ENCODE measurements at regions not wholly inside any gene's neighbourhood (a gene's known extent, or its start where the extent isn't known, plus 50 kb on each side); places are given as distances from the start of the nearest gene placed in this dataset.

DNA sequence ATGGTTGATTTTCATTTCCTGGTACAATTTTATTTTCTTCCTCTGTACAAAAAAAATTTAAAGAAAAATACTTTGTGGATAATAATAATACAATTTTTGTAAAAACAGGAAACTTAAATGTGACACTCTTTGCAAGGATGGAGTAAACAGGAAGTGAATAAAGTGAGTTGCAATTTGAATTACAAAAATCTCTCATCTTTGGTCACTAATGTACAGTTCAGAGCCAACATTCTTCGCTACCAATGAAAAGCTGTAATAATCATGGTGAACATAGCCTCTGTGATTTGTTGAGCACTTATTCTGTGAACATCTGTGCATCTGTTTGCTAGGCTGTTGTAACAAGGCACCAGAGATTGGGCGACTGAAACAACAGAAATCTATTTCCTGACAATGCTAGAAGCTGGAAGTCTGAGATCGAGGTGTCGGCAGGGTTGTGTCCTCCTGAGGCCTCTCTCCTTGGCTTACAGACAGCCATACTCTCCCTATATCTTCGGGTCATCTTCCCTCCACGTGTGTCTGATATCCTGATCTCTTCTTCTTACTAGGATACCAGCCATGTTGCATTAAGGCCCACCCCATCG lies 295.3 kb upstream of the KLF6 start:
- H3K36me3 Mint-ChIP-seq (ENCODE audit: insufficient read depth, unreplicated experiment), result no peaks in the 10 kb centered on the region
- intact Hi-C loops (cut with micrococcal nuclease; ENCODE audit: unreplicated experiment), result no loop called here
- no peaks in the 10 kb centered on the region for H3K9me3 Mint-ChIP-seq (ENCODE audit: low read depth, unreplicated experiment)
- CTCF ChIA-PET, result no interaction called here
- H3K4me1 Mint-ChIP-seq (ENCODE audit: low read depth, unreplicated experiment), result no peaks in the 10 kb centered on the region
- no peak overlapping the region for H3K4me3 Mint-ChIP-seq (ENCODE audit: low read depth, unreplicated experiment)
- DNase-seq, result no peak
- TF ChIP-seq, protein P1, sequence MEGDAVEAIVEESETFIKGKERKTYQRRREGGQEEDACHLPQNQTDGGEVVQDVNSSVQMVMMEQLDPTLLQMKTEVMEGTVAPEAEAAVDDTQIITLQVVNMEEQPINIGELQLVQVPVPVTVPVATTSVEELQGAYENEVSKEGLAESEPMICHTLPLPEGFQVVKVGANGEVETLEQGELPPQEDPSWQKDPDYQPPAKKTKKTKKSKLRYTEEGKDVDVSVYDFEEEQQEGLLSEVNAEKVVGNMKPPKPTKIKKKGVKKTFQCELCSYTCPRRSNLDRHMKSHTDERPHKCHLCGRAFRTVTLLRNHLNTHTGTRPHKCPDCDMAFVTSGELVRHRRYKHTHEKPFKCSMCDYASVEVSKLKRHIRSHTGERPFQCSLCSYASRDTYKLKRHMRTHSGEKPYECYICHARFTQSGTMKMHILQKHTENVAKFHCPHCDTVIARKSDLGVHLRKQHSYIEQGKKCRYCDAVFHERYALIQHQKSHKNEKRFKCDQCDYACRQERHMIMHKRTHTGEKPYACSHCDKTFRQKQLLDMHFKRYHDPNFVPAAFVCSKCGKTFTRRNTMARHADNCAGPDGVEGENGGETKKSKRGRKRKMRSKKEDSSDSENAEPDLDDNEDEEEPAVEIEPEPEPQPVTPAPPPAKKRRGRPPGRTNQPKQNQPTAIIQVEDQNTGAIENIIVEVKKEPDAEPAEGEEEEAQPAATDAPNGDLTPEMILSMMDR (IDR thresholded peaks at IDR 0.05; ENCODE audit: unreplicated experiment), result no peak
- BruUV-seq (replicated peaks), result no TSS peak
- H3K27ac Mint-ChIP-seq (ENCODE audit: unreplicated experiment), result no peak overlapping the region
- H3K27me3 Mint-ChIP-seq (ENCODE audit: unreplicated experiment), result no peaks in the 10 kb centered on the region

DNA sequence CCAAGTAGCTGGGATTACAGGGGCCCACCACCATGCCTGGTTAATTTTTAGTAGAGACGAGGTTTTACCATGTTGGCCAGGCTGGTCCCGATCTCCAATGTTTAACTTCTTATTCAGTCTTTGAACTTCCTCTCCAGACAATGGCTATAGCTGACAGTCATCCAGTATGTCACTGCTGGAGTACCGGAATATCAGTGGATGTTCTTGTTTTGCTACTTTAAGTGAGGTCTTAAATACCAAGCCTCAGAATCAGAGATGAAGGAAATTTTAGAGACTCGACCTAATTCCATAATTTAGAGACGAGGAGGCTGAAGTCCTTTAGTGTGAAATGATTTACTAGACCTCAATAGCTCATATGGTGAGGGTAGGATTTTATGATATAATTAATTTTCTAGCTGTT lies 294.8 kb upstream of the KLF6 start:
- H3K9me3 Mint-ChIP-seq (ENCODE audit: low read depth, unreplicated experiment), result no peaks in the 10 kb centered on the region
- peaks cover 4% of the 10 kb centered on the region for H3K4me1 Mint-ChIP-seq (ENCODE audit: low read depth, unreplicated experiment)
- intact Hi-C loops (cut with micrococcal nuclease; ENCODE audit: unreplicated experiment), result no loop called here
- no peak for DNase-seq
- TF ChIP-seq, protein P1 (IDR thresholded peaks at IDR 0.05; ENCODE audit: unreplicated experiment), result no peak
- H3K4me3 Mint-ChIP-seq (ENCODE audit: low read depth, unreplicated experiment), result no peak overlapping the region
- H3K27ac Mint-ChIP-seq (ENCODE audit: unreplicated experiment), result no peak overlapping the region
- no peaks in the 10 kb centered on the region for H3K36me3 Mint-ChIP-seq (ENCODE audit: insufficient read depth, unreplicated experiment)
- H3K27me3 Mint-ChIP-seq (ENCODE audit: unreplicated experiment), result no peaks in the 10 kb centered on the region
- CTCF ChIA-PET, result no interaction called here
- BruUV-seq (replicated peaks), result no TSS peak

- no peak overlapping the region for H3K4me3 Mint-ChIP-seq (ENCODE audit: low read depth, unreplicated experiment)
- no peak overlapping the region for H3K27ac Mint-ChIP-seq (ENCODE audit: unreplicated experiment)
- H3K9me3 Mint-ChIP-seq (ENCODE audit: low read depth, unreplicated experiment), result no peaks in the 10 kb centered on the region
- CTCF ChIA-PET, result interaction anchor here (0.7 kb wide), 1 partner anchor 1065 kb away, joined by 3 read pairs; no protein-coding TSS in a partner anchor
- no TSS peak for BruUV-seq (replicated peaks)
- H3K36me3 Mint-ChIP-seq (ENCODE audit: insufficient read depth, unreplicated experiment), result no peaks in the 10 kb centered on the region
- no peaks in the 10 kb centered on the region for H3K27me3 Mint-ChIP-seq (ENCODE audit: unreplicated experiment)
- intact Hi-C loops (cut with micrococcal nuclease; ENCODE audit: unreplicated experiment), result no loop called here
- no peak for DNase-seq
- H3K4me1 Mint-ChIP-seq (ENCODE audit: low read depth, unreplicated experiment), result peaks cover 9% of the 10 kb centered on the region
- TF ChIP-seq, protein P1 (IDR thresholded peaks at IDR 0.05; ENCODE audit: unreplicated experiment), result no peak
Observed at GRCh38 chr10:4077804-4078203, 292.8 kb upstream of the KLF6 start.

DNA sequence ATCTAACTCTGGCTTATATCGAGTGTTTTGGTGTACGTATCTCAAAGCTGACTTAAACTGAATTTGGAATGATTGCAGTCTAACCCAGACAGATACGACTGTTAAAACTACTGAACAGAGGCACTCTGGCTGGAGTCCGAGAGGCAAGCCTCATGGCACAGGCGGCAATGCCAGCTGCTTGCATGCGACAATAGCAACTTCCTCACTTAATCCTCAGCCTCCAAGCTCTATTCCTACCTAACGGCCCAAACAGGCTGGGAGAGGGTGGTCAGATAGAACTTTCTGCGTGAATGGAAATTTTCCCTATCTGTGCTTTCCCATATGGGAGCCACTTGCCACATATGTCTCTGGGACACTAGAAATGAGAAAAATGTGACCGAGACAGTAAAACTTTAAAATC lies 292.0 kb upstream of the KLF6 start:
- no peak overlapping the region for H3K27ac Mint-ChIP-seq (ENCODE audit: unreplicated experiment)
- no TSS peak for BruUV-seq (replicated peaks)
- intact Hi-C loops (cut with micrococcal nuclease; ENCODE audit: unreplicated experiment), result no loop called here

More for the DNA sequence above, 292.0 kb upstream of the KLF6 start:
- Mint-ChIP-seq H3K4me3 (ENCODE audit: low read depth, unreplicated experiment) (no peak overlapping the region), H3K4me1 (ENCODE audit: low read depth, unreplicated experiment) (peaks cover 9% of the 10 kb centered on the region), H3K36me3 (ENCODE audit: insufficient read depth, unreplicated experiment) (no peaks in the 10 kb centered on the region), H3K27me3 (ENCODE audit: unreplicated experiment) (no peaks in the 10 kb centered on the region), H3K9me3 (ENCODE audit: low read depth, unreplicated experiment) (no peaks in the 10 kb centered on the region)
- TF ChIP-seq, protein P1 (IDR thresholded peaks at IDR 0.05; ENCODE audit: unreplicated experiment), result no peak
- CTCF ChIA-PET, result no interaction called here
- no peak for DNase-seq

All from Calu3 (cell line).